Upper lobe of left lung (tissue), 4 donors: ENCODE measurements at regions not wholly inside any gene's neighbourhood (a gene's known extent, or its start where the extent isn't known, plus 50 kb on each side); places are given as distances from the start of the nearest gene placed in this dataset.

Experiments used
- POLR2A ChIP-seq, 4 donors: fragments of 450-650 bp; IDR thresholded peaks; one replicate each; pipeline ENCODE4 v1.5.1; 2016 to 2017; ENCODE audit warnings: antibody characterized with exemption in 4 of 4, mild to moderate bottlenecking in 2 of 4
- POLR2AphosphoS5 ChIP-seq, 2 donors: sonication (generic); formaldehyde crosslinking; IDR thresholded peaks; one replicate each; pipeline ENCODE4 v1.5.1; 2017; ENCODE audit warnings: antibody characterized with exemption in 2 of 2
- TF ChIP-seq, protein P1 (sequence below), 6 experiments: fragments of 450-650 bp in 4 of 6; fragments of 200-600 bp in 2 of 6; sonication (generic) in 2 of 6; IDR thresholded peaks; one replicate each; pipeline ENCODE4 v1.5.1; 2016 to 2019; ENCODE audit warnings: antibody characterized with exemption in 6 of 6

DNA sequence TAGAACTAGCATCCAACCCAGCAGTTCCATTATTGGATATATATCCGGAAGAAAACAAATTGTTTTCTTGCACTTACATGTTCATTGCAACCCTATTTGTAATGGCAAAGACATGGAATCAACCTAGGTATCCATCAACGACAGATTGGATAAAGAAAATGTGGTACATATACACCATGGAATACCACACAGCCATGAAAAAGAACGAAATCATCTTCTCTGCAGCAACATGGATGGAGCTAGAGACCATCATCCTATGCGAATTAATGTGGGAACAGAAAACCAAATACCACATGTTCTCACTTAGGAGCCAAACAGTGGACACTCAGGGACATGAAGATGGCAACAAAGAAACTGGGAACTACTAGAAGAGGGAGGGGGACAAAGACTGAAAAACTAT, 352.7 kb downstream of the CDH2 start:
- TF ChIP-seq POLR2AphosphoS5 (IDR thresholded peaks at IDR 0.05) (no peak), POLR2A (IDR thresholded peaks at IDR 0.05) (no peak)
- TF ChIP-seq, protein P1, sequence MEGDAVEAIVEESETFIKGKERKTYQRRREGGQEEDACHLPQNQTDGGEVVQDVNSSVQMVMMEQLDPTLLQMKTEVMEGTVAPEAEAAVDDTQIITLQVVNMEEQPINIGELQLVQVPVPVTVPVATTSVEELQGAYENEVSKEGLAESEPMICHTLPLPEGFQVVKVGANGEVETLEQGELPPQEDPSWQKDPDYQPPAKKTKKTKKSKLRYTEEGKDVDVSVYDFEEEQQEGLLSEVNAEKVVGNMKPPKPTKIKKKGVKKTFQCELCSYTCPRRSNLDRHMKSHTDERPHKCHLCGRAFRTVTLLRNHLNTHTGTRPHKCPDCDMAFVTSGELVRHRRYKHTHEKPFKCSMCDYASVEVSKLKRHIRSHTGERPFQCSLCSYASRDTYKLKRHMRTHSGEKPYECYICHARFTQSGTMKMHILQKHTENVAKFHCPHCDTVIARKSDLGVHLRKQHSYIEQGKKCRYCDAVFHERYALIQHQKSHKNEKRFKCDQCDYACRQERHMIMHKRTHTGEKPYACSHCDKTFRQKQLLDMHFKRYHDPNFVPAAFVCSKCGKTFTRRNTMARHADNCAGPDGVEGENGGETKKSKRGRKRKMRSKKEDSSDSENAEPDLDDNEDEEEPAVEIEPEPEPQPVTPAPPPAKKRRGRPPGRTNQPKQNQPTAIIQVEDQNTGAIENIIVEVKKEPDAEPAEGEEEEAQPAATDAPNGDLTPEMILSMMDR (IDR thresholded peaks at IDR 0.05) = no peak
